ENCODE measurements at regions not wholly inside any gene's neighbourhood (a gene's known extent, or its start where the extent isn't known, plus 50 kb on each side); places are given as distances from the start of the nearest gene placed in this dataset.

- TF ChIP-seq POLR2A (IDR thresholded peaks at IDR 0.05), result no peak
- TF ChIP-seq CTCF (IDR thresholded peaks at IDR 0.05), result no peak
These were observed 57.4 kb upstream of the ACBD5 start for GRCh38 chr10:27297844-27298521.

All from esophagus squamous epithelium (tissue), 4 donors.